ENCODE measurements at regions not wholly inside any gene's neighbourhood (a gene's known extent, or its start where the extent isn't known, plus 50 kb on each side); places are given as distances from the start of the nearest gene placed in this dataset.

DNA sequence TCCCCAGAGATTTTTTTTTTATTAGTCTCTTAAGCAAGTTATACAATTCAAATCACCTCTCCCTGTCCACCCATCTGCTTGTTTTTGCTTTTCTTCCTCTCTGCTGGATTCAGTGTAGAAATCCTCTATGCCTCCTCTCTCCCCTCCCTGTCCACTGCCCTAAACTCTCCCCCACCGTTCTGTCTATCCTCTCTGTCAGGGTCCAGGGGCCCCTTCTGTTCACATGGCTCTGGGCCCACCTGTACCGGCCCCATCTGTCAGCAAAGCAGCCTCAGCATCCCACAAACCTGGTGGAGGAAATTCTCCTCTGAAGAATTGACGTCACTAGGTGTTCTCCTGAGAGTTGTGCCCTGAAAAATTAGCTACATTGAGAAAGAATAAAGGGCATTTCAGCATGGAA, 137.6 kb upstream of the CMC1 start:
- TF ChIP-seq CTCF (IDR thresholded peaks at IDR 0.05; ENCODE audit: poor library complexity) (no peak), EZH2 (IDR thresholded peaks at IDR 0.05; ENCODE audit: borderline replicate concordance) (no peak)

All from hepatocyte (in vitro differentiated cells).